MM.1S (cell line): ENCODE measurements at regions not wholly inside any gene's neighbourhood (a gene's known extent, or its start where the extent isn't known, plus 50 kb on each side); places are given as distances from the start of the nearest gene placed in this dataset.

ENCODE experiments used
- DNase-seq: peaks from one replicate; pipeline ENCODE4 v3.0.0-alpha.2; 2015
- H2AFZ ChIP-seq: fragments of 300-600 bp; sonication (generic); 2 replicates; pipeline ENCODE4 v1.6.0; 2016; ENCODE audit warnings: antibody characterized with exemption, low read length
- H3F3A ChIP-seq: fragments of 300-600 bp; sonication (generic); 2 replicates; pipeline ENCODE4 v1.6.1; 2016; ENCODE audit warnings: mild to moderate bottlenecking, antibody characterized with exemption, low read length, moderate library complexity, mixed read lengths; ENCODE audit not compliant: insufficient read depth
- H3K27ac ChIP-seq: fragments of 300-600 bp; sonication (generic); 2 replicates; pipeline ENCODE4 v1.5.1; 2016; ENCODE audit warnings: mild to moderate bottlenecking, low read length
- H3K27me3 ChIP-seq: fragments of 300-600 bp; sonication (generic); replicated peaks from 2 replicates; pipeline ENCODE4 v1.6.0; 2016; ENCODE audit warnings: low read length; ENCODE audit not compliant: insufficient read depth
- H3K36me3 ChIP-seq: fragments of 300-600 bp; sonication (generic); replicated peaks from 2 replicates; pipeline ENCODE4 v1.6.1; 2016; ENCODE audit warnings: mild to moderate bottlenecking, low read length, mixed read lengths; ENCODE audit not compliant: insufficient read depth
- H3K4me1 ChIP-seq: fragments of 300-600 bp; sonication (generic); 2 replicates; pipeline ENCODE4 v1.6.1; 2016; ENCODE audit warnings: low read length, mixed read lengths
- H3K4me2 ChIP-seq: fragments of 300-600 bp; sonication (generic); 2 replicates; pipeline ENCODE4 v1.6.0; 2016; ENCODE audit warnings: low read depth, low read length
- H3K4me3 ChIP-seq: fragments of 300-600 bp; sonication (generic); 2 replicates; pipeline ENCODE4 v1.5.1; 2016; ENCODE audit warnings: low read length, mixed read lengths
- H3K79me2 ChIP-seq: fragments of 300-600 bp; sonication (generic); 2 replicates; pipeline ENCODE4 v1.6.1; 2016; ENCODE audit warnings: mixed run types, low read length, mixed read lengths
- H3K9ac ChIP-seq: fragments of 300-600 bp; sonication (generic); 2 replicates; pipeline ENCODE4 v1.6.1; 2016; ENCODE audit warnings: low read length, mixed read lengths
- H3K9me2 ChIP-seq: fragments of 300-600 bp; sonication (generic); replicated peaks from 2 replicates; pipeline ENCODE4 v1.6.1; 2016; ENCODE audit warnings: mild to moderate bottlenecking, low read length, mixed read lengths; ENCODE audit not compliant: insufficient read depth
- H3K9me3 ChIP-seq: fragments of 300-600 bp; sonication (generic); replicated peaks from 2 replicates; pipeline ENCODE4 v1.6.1; 2016; ENCODE audit warnings: mild to moderate bottlenecking, low read length, mixed read lengths; ENCODE audit not compliant: insufficient read depth
- H4K20me1 ChIP-seq: fragments of 300-600 bp; sonication (generic); 2 replicates; pipeline ENCODE4 v1.6.1; 2016; ENCODE audit warnings: mild to moderate bottlenecking, low read length, moderate library complexity, mixed read lengths; ENCODE audit not compliant: insufficient read depth
- EZH2 ChIP-seq: fragments of 300-600 bp; sonication (generic); optimal IDR thresholded peaks from 2 replicates; pipeline ENCODE3; 2017; ENCODE audit warnings: low read depth, mild to moderate bottlenecking, antibody characterized with exemption, low read length, mixed read lengths
- EZH2phosphoT487 ChIP-seq: fragments of 300-600 bp; sonication (generic); IDR thresholded peaks from 2 replicates; pipeline ENCODE4 v1.6.1; 2018; ENCODE audit warnings: antibody characterized with exemption, low read length
- TF ChIP-seq, protein P1 (sequence below): fragments of 300-600 bp; sonication (generic); IDR thresholded peaks from 2 replicates; pipeline ENCODE4 v1.5.1; 2016; ENCODE audit warnings: antibody characterized with exemption, low read length, mixed read lengths

DNA sequence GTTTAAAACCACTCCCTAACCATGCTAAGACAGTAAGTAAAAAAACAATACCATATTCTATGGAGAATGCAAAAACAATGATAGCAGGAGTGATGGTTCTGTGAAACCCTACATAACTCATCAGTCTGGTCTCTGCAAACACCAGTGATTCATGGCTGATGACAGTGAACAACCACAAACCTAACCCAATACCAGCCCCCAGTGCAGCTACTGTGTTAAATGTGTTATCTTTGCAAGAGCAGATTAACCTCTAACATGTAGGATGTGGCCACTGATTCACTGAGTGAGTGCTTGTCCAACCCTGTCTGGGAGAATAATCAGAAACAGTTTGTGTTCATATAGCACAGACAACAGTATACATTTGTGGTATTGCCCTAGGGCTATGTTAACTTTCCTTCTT is 100.2 kb upstream of the COG2 start:
- DNase-seq = no peak
- TF ChIP-seq EZH2phosphoT487 (no peak), EZH2 (no peak)
- TF ChIP-seq, protein P1, sequence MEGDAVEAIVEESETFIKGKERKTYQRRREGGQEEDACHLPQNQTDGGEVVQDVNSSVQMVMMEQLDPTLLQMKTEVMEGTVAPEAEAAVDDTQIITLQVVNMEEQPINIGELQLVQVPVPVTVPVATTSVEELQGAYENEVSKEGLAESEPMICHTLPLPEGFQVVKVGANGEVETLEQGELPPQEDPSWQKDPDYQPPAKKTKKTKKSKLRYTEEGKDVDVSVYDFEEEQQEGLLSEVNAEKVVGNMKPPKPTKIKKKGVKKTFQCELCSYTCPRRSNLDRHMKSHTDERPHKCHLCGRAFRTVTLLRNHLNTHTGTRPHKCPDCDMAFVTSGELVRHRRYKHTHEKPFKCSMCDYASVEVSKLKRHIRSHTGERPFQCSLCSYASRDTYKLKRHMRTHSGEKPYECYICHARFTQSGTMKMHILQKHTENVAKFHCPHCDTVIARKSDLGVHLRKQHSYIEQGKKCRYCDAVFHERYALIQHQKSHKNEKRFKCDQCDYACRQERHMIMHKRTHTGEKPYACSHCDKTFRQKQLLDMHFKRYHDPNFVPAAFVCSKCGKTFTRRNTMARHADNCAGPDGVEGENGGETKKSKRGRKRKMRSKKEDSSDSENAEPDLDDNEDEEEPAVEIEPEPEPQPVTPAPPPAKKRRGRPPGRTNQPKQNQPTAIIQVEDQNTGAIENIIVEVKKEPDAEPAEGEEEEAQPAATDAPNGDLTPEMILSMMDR = no peak
- no peaks in the 10 kb centered on the region for H3K36me3 ChIP-seq

DNA sequence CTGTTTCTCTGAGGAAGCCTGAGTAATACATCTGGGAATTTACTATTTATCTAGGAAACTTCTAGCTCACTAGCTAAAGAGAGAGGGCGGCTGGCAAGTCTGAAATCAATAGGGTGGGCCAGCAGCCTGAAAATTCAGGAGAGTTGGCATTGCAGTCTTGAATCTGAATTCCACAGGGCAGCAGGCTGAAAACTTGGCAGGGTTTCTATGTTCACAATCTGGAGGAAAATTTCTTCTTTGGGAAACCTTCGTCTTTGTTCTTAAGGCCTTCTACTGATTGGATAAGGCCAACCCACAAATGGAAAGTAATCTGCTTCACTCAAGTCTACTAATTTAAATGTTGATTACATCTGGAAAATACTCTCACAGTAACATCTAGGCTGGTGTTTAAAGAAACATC is 101.0 kb upstream of the COG2 start:
- Histone ChIP-seq H3K4me2 (no peak overlapping the region), H3F3A (no peaks in the 10 kb centered on the region), H2AFZ (no peak overlapping the region), H3K79me2 (no peaks in the 10 kb centered on the region), H3K27ac (no peak overlapping the region), H3K4me1 (no peaks in the 10 kb centered on the region), H3K36me3 (no peaks in the 10 kb centered on the region), H3K9me3 (no peaks in the 10 kb centered on the region), H3K27me3 (no peaks in the 10 kb centered on the region), H3K9ac (no peak overlapping the region), H4K20me1 (no peaks in the 10 kb centered on the region), H3K9me2 (no peaks in the 10 kb centered on the region), H3K4me3 (no peak overlapping the region)
- TF ChIP-seq, protein P1 = no peak
- TF ChIP-seq EZH2phosphoT487 (no peak), EZH2 (no peak)
- DNase-seq = no peak

More for the DNA sequence above, 100.2 kb upstream of the COG2 start:
- H4K20me1 ChIP-seq = no peaks in the 10 kb centered on the region
- H3K9ac ChIP-seq = no peak overlapping the region
- no peaks in the 10 kb centered on the region for H3K9me3 ChIP-seq
- H3K4me3 ChIP-seq = no peak overlapping the region
- no peak overlapping the region for H3K4me2 ChIP-seq
- no peaks in the 10 kb centered on the region for H3F3A ChIP-seq
- no peaks in the 10 kb centered on the region for H3K79me2 ChIP-seq
- H3K27ac ChIP-seq = no peak overlapping the region
- H3K27me3 ChIP-seq = no peaks in the 10 kb centered on the region
- H3K4me1 ChIP-seq = no peaks in the 10 kb centered on the region
- no peaks in the 10 kb centered on the region for H3K9me2 ChIP-seq
- H2AFZ ChIP-seq = no peak overlapping the region

DNA sequence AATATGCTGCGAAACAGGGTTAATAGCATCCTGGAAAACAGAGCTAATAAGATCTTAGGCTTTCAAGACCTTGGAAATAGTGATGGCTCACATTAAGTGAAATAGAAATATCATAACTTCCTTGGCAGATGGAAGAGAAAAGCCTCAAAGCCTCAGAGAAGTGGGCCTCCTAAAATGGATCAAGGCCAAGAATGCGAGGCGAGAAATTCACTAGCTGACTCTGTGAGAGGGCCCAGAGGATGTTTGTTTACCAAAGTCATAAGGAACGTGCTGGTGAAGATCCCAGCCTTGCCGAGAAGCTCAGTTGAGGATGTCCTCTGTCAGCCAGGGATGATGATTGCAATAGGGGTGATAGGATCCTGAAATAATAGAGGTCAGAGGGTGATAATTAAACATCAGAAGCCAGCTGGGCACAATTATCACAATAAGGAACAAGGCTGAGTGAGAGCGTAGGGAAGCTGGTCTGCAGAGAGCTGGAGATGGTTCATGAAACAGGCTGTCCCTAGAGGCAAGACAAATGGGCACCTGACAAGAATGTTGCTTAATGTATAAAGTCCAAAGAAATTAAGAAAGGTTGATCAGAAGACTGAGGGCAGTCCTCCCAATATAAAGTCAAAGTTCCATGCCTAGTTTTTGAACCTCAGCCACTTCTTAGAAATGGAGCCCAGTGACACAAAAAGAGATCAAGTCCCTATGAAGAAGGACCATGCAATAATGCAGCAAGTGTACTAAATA is 101.7 kb upstream of the COG2 start:
- H3K79me2 ChIP-seq = no peaks in the 10 kb centered on the region
- no peak overlapping the region for H3K4me2 ChIP-seq
- no peaks in the 10 kb centered on the region for H3K9me3 ChIP-seq
- no peaks in the 10 kb centered on the region for H3K36me3 ChIP-seq
- H3K4me3 ChIP-seq = no peak overlapping the region
- no peaks in the 10 kb centered on the region for H3K9me2 ChIP-seq
- no peaks in the 10 kb centered on the region for H3K27me3 ChIP-seq
- no peaks in the 10 kb centered on the region for H3F3A ChIP-seq
- TF ChIP-seq, protein P1 = no peak
- TF ChIP-seq EZH2phosphoT487 = no peak
- no peak for TF ChIP-seq EZH2
- no peaks in the 10 kb centered on the region for H4K20me1 ChIP-seq
- H2AFZ ChIP-seq = no peak overlapping the region
- DNase-seq = no peak
- H3K9ac ChIP-seq = no peak overlapping the region
- no peak overlapping the region for H3K27ac ChIP-seq
- no peaks in the 10 kb centered on the region for H3K4me1 ChIP-seq
